CD4-positive, alpha-beta T cell (primary cell): ENCODE measurements at regions not wholly inside any gene's neighbourhood (a gene's known extent, or its start where the extent isn't known, plus 50 kb on each side); places are given as distances from the start of the nearest gene placed in this dataset.

Experiments used
- ATAC-seq: fragments of 200-7000 bp; cut with Tn5 transposase; one replicate; pipeline ENCODE4 v1.10.0; 2022; ENCODE audit warnings: mild to moderate bottlenecking; ENCODE audit not compliant: poor library complexity
- CTCF ChIA-PET: fragments of 350-600 bp; sonication (Branson Sonifier 250); formaldehyde crosslinking; loops from one replicate; lab custom pipeline; 2021; ENCODE audit warnings: antibody characterized with exemption, inconsistent platforms; lab: Charles Lee
- POLR2A ChIA-PET: fragments of 350-600 bp; sonication (Branson Sonifier 250); formaldehyde crosslinking; loops from one replicate; lab custom pipeline; 2021; ENCODE audit warnings: antibody characterized with exemption, inconsistent platforms; lab: Charles Lee
- DNase-seq, 14 experiments: peaks; one replicate each; pipeline ENCODE4 v3.0.0-alpha.2; 2013 to 2020; ENCODE audit warnings: mixed read lengths in 2 of 14
- H3K27ac ChIP-seq, 2 donors: one replicate each; pipeline versions ENCODE4 v1.5.1 to v1.7.0; 2013; ENCODE audit warnings: low read length in 2 of 2, low read depth in 1 of 2, mild to moderate bottlenecking in 1 of 2
- H3K27me3 ChIP-seq, 2 experiments: 1 replicate in 1 of 2; 2 replicates in 1 of 2; pipeline versions ENCODE4 v1.6.1 to v1.7.0; 2013; ENCODE audit warnings: low read length in 2 of 2, control low read depth in 1 of 2, mild to moderate bottlenecking in 1 of 2, moderate library complexity in 1 of 2; ENCODE audit not compliant: insufficient read depth in 2 of 2, control insufficient read depth in 1 of 2
- H3K36me3 ChIP-seq: one replicate; pipeline ENCODE4 v1.6.1; 2013; ENCODE audit warnings: low read length, control low read depth; ENCODE audit not compliant: insufficient read depth
- H3K4me1 ChIP-seq: one replicate; pipeline ENCODE4 v1.6.1; 2013; ENCODE audit warnings: low read length, control low read depth; ENCODE audit not compliant: insufficient read depth
- H3K4me3 ChIP-seq: one replicate; pipeline ENCODE4 v1.5.1; 2013; ENCODE audit warnings: mild to moderate bottlenecking, low read length, moderate library complexity
- H3K9me3 ChIP-seq, 2 experiments: 1 replicate in 1 of 2; 2 replicates in 1 of 2; pipeline versions ENCODE4 v1.6.1 to v1.7.0; 2013; ENCODE audit warnings: low read length in 2 of 2, mild to moderate bottlenecking in 2 of 2, control low read depth in 1 of 2, moderate library complexity in 1 of 2; ENCODE audit not compliant: control insufficient read depth in 1 of 2, insufficient read depth in 1 of 2
- H3K27ac Mint-ChIP-seq: one replicate; pipeline ENCODE4 v1.8.0; 2020; ENCODE audit warnings: mixed read lengths
- H3K27me3 Mint-ChIP-seq: one replicate; pipeline ENCODE4 v1.8.0; 2021; ENCODE audit warnings: mixed read lengths
- H3K36me3 Mint-ChIP-seq: one replicate; pipeline ENCODE4 v1.8.0; 2021; ENCODE audit warnings: low read depth, mixed read lengths
- H3K4me1 Mint-ChIP-seq: one replicate; pipeline ENCODE4 v1.8.0; 2021; ENCODE audit warnings: low read depth, mixed read lengths
- H3K4me3 Mint-ChIP-seq: one replicate; pipeline ENCODE4 v1.8.0; 2020; ENCODE audit warnings: mild to moderate bottlenecking, mixed read lengths
- H3K9me3 Mint-ChIP-seq: one replicate; pipeline ENCODE4 v1.8.0; 2020; ENCODE audit warnings: mixed read lengths
- CTCF ChIP-seq: fragments of 200-600 bp; IDR thresholded peaks from one replicate; pipeline ENCODE4 v1.8.0; 2022; ENCODE audit warnings: antibody characterized with exemption, mild to moderate bottlenecking
- intact Hi-C, 2 experiments: fragments of 100-400 bp; cut with DNase I in 1 of 2; cut with micrococcal nuclease in 1 of 2; formaldehyde crosslinking; loops; one replicate each; pipeline versions ENCODE4 v1.15.1 to v1.9.0; 2023 to 2025; cut with DNase I, micrococcal nuclease

- intact Hi-C loops = no loop called here
- H3K4me1 Mint-ChIP-seq = no peaks in the 10 kb centered on the region
- H3K27me3 Mint-ChIP-seq = no peaks in the 10 kb centered on the region
Measured at GRCh38 chr16:35447010-35447558, 1987.7 kb downstream of the TP53TG3F start.

GRCh38 chr16:35449663-35450062 is 1990.3 kb downstream of the TP53TG3F start:
- no peak for ATAC-seq
- CTCF ChIA-PET = no interaction called here
- intact Hi-C loops = loop anchor here in 1 of 2 experiments (10.0 kb wide), 1 partner anchor 65 kb away; no protein-coding TSS in a partner anchor

More at GRCh38 chr16:35447010-35447558, 1987.7 kb downstream of the TP53TG3F start:
- DNase-seq (no peak), ATAC-seq (no peak)
- Mint-ChIP-seq H3K4me3 (no peak overlapping the region), H3K27ac (no peak overlapping the region), H3K9me3 (peaks cover 25% of the 10 kb centered on the region), H3K36me3 (no peaks in the 10 kb centered on the region)
- no peaks in the 10 kb centered on the region for H3K4me1 ChIP-seq
- CTCF ChIA-PET = no interaction called here
- H3K36me3 ChIP-seq = no peaks in the 10 kb centered on the region
- no peak overlapping the region for H3K4me3 ChIP-seq
- TF ChIP-seq CTCF = no peak
- peaks cover 11 to 30% of the 10 kb centered on the region in 2 experiments for H3K9me3 ChIP-seq
- H3K27me3 ChIP-seq = no peaks in the 10 kb centered on the region
- POLR2A ChIA-PET = no interaction called here
- H3K27ac ChIP-seq = no peak overlapping the region

GRCh38 chr16:35450648-35451047 is 1991.2 kb downstream of the TP53TG3F start:
- ChIA-PET POLR2A (no interaction called here), CTCF (no interaction called here)
- Histone ChIP-seq H3K4me1 (no peaks in the 10 kb centered on the region), H3K27ac (no peak overlapping the region), H3K9me3 (peaks cover 40 to 48% of the 10 kb centered on the region in 2 experiments), H3K4me3 (no peak overlapping the region), H3K27me3 (no peaks in the 10 kb centered on the region), H3K36me3 (no peaks in the 10 kb centered on the region)
- intact Hi-C loops = loop anchor here in 1 of 2 experiments (10.0 kb wide), 1 partner anchor 64 kb away; no protein-coding TSS in a partner anchor
- Mint-ChIP-seq H3K27ac (no peak overlapping the region), H3K4me1 (no peaks in the 10 kb centered on the region), H3K4me3 (no peak overlapping the region), H3K27me3 (no peaks in the 10 kb centered on the region), H3K9me3 (peaks cover 25% of the 10 kb centered on the region), H3K36me3 (no peaks in the 10 kb centered on the region)
- ATAC-seq (no peak), DNase-seq (no peak)
- TF ChIP-seq CTCF = no peak

More at GRCh38 chr16:35449663-35450062, 1990.3 kb downstream of the TP53TG3F start:
- no peak overlapping the region for H3K4me3 Mint-ChIP-seq
- DNase-seq = no peak
- Histone ChIP-seq H3K27me3 (no peaks in the 10 kb centered on the region), H3K4me3 (no peak overlapping the region), H3K36me3 (no peaks in the 10 kb centered on the region), H3K9me3 (peaks cover 31 to 44% of the 10 kb centered on the region in 2 experiments), H3K4me1 (no peaks in the 10 kb centered on the region), H3K27ac (no peak overlapping the region)
- H3K4me1 Mint-ChIP-seq = no peaks in the 10 kb centered on the region
- H3K27me3 Mint-ChIP-seq = no peaks in the 10 kb centered on the region
- no peaks in the 10 kb centered on the region for H3K36me3 Mint-ChIP-seq
- POLR2A ChIA-PET = no interaction called here
- no peak overlapping the region for H3K27ac Mint-ChIP-seq
- TF ChIP-seq CTCF = no peak
- peaks cover 25% of the 10 kb centered on the region for H3K9me3 Mint-ChIP-seq
